HG02840 (cell line): ENCODE measurements at regions not wholly inside any gene's neighbourhood (a gene's known extent, or its start where the extent isn't known, plus 50 kb on each side); places are given as distances from the start of the nearest gene placed in this dataset.
"Not testable (repeated sequence)": the region's sequence is repeated elsewhere in the genome, so short reads cannot be mapped to it uniquely, and the experiment has no call there.

ENCODE experiments used
- ATAC-seq: cut with Tn5 transposase; IDR thresholded peaks from one replicate; pipeline ENCODE4 v1.9.1; 2021; ENCODE audit warnings: mild to moderate bottlenecking, moderate library complexity, moderate number of reproducible peaks; ENCODE audit not compliant: unreplicated experiment, low FRiP score

- no peak for ATAC-seq
These were observed 427.8 kb downstream of the BTG1 start for GRCh38 chr12:91717804-91718203.

DNA sequence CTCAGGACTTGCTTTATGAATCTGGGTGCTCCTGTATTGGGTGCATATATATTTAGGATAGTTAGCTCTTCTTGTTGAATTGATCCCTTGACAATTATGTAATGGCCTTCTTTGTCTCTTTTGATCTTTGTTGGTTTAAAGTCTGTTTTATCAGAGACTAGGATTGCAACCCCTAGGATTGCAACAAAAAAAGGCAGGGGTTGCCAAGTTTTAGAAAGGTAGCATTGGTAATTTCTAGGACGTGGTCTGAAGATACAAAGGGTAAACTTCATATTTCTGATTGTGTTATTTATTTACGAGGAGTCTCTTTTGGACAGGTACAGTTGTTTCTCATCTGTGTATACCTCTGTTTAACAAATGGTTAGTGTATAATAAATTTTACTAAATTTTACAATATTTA is 433.7 kb downstream of the BTG1 start:
- not testable (repeated sequence) for ATAC-seq

GRCh38 chr12:91706466-91706865 is 439.2 kb downstream of the BTG1 start:
- ATAC-seq = no peak

DNA sequence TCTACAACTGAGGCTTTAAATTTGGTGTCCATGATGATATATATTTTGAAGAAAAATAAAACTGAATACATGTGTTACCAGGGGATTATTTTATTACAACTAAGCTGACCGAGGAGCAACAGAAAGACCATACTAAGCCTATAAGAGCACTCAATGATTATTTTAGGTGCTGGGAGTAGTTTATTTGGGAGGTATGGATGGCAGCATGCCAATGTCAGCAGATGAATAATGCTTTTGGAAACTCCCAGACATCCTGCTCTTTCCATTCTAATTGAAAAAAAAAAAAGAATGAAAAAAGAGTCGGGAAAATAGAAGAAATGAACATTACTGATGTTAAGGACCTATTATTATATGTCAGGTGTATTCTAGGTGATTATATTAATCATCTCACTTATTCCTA is 441.2 kb downstream of the BTG1 start:
- ATAC-seq = no peak

GRCh38 chr12:91703491-91704283 is 442.0 kb downstream of the BTG1 start:
- no peak for ATAC-seq

GRCh38 chr12:91702843-91703425 is 442.7 kb downstream of the BTG1 start:
- ATAC-seq = no peak

DNA sequence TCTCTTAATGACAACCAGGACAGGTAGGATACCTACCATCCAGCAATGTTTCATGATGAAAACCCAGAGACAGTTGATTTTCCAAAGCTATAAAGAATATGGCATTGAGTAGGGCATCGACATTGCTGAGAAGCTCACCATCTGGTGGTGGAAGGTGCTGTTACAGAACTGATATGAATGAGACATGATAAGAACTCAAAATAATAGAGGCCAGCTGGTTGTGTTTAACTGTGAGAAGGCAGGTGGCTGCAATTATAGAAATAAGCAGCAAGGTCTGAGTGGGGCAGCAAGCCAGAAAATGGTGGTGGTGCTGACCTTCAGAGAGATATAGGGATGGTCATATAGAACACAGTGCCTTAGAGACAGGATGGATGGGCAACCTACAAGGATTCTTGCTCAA is 449.7 kb downstream of the BTG1 start:
- no peak for ATAC-seq

DNA sequence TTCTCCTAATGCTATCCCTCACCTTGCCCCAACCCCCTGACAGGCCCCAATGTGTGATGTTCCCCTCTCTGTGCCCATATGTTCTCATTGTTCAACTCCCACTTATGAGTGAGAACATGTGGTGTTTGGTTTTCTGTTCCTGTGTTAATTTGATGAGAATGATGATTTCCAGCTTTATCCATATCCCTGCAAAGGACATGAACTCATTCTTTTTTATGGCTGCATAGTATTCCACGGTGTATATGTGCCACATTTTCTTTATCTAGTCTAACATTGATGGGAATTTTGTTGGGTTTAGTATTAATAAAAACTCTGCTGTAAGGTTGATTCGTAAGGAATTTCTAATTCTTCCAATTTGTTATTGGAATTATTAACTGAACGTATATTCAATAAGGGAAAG is 450.2 kb downstream of the BTG1 start:
- not testable (repeated sequence) for ATAC-seq

GRCh38 chr12:91690531-91690930 is 455.1 kb downstream of the BTG1 start:
- no peak for ATAC-seq

DNA sequence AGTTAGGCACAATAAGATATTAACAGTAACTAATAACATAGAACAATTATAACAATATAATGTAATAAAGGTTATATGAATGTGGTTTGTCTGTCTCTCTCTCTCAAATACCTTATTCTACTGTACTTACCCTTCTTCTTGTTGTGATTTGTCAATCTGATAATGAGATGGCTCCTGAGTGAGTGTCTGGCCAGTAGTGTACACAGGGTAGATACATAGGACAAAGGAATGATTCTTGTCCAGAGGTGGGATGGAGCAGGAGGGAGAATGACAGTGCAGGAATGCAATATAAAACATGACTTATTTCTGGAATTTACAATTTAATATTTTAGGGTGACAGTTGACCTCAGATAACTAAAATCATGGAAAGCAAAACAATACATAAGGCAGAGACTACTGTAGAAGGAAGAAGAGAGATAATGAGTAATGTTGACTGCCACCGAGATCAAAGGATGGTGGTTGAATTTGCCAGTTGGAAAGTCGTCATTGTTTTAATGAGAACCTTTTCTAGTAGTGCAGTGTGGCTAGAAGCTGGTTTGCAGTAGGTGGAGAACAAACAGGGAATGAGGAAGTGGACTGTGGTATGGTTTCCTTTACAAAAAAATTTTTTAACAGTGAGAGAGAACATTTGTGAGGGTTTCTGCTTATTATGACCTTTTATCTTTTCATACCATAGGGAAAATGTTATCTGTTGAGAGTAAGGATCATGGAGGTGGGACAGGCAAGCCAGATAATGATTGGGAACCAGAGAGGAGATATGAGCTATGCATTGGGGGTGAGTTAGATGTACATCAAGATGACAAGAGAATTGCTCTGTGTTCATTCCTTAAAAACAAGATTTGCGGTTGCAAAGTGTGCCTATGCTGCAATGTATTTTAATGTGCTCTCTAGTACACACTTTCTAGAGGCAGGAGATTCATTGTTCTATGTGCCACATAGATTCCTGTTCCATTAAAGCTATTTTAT is 458.3 kb downstream of the BTG1 start:
- ATAC-seq = no peak

- ATAC-seq = no peak
These were observed 459.7 kb downstream of the BTG1 start for GRCh38 chr12:91685917-91686316.

DNA sequence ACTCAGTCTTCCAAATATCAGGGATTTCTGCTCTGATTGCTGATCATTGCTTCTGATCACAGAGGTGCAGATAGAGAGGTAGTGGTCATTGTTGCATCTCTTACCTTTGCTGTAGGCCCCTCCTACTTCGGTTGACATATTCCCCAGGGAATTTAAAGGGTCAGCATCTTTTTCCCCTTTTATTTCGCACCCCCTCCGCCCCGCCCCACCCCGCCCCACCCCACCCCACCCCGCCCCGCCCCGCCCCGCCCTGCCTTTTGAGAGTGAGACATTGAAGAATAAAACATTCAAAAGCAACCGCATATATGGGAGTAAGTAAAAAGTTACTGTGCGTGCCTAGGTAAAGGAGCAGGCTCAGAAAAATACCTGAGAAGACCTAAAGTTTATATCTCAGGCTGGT is 463.9 kb downstream of the BTG1 start:
- no peak for ATAC-seq

GRCh38 chr12:91680864-91681263 is 464.8 kb downstream of the BTG1 start:
- ATAC-seq = no peak

- no peak for ATAC-seq
These were observed 468.1 kb downstream of the BTG1 start for GRCh38 chr12:91677556-91677955.

- no peak for ATAC-seq
These were observed 470.2 kb downstream of the BTG1 start for GRCh38 chr12:91675401-91675800.

DNA sequence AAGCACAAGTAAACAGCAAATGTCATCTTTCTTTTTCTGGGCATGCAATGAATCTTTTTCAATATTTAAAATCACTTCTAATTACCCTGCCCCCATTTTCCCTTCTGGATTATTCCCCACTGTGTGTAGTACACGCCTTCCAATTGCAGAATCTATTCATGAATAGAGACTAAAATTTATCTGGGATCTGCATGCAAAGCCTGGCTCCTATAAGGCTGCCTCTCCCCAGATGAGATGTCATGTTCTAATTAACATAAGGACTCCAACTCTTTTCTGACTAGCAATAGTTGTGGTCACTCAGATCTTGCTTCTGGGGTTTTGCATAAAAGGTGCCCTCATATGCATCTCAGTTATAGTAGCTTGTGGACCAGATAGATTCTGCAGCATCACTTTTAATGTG is 473.5 kb downstream of the BTG1 start:
- ATAC-seq = no peak

DNA sequence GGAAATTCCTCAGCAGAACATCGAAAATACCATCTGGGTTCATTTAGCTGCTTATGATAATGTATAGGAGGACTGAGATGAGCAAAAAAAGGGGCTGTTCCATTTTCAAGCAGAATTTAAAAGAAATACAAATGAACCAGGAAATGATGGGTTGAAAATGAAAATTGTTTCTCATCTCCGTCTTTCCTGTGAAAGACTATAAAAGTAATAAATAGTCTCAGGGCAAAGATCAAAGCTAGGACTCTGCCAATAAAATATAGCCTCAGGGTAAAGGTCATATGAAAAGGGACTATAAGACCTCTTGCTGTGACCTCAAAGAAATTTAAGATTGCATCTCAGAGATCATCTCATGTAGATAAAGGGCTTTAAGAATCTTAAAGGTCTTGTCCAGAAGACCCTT is 478.0 kb downstream of the BTG1 start:
- no peak for ATAC-seq

- no peak for ATAC-seq
These were observed 481.1 kb upstream of the DCN start for GRCh38 chr12:91663744-91664143.

GRCh38 chr12:91663310-91663709 is 480.7 kb upstream of the DCN start:
- no peak for ATAC-seq

- no peak for ATAC-seq
These were observed 479.4 kb upstream of the DCN start for GRCh38 chr12:91662021-91662420.

DNA sequence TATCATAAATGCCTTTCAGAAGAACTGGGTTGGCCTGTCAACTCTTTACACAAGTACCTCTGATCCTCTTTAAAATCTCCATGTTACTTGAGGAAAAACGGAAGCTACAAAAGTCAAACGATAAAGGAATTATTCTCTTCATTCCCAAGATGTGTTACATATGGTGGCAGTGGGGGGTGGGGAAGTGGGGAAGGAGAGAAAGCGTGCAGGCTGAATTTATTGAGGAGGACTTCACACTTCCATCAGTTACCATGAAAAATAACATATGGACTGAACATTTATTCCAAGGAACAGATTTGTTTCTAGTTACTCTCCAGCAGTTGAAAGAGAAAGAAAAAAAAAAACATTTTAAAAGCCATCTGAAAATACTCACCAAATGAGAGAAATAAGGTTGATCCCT is 474.4 kb upstream of the DCN start:
- ATAC-seq = no peak
